ENCODE measurements at regions not wholly inside any gene's neighbourhood (a gene's known extent, or its start where the extent isn't known, plus 50 kb on each side); places are given as distances from the start of the nearest gene placed in this dataset.
A peak's percentile ranks its signal among the peaks of the same experiment; 100 is the strongest.

DNA sequence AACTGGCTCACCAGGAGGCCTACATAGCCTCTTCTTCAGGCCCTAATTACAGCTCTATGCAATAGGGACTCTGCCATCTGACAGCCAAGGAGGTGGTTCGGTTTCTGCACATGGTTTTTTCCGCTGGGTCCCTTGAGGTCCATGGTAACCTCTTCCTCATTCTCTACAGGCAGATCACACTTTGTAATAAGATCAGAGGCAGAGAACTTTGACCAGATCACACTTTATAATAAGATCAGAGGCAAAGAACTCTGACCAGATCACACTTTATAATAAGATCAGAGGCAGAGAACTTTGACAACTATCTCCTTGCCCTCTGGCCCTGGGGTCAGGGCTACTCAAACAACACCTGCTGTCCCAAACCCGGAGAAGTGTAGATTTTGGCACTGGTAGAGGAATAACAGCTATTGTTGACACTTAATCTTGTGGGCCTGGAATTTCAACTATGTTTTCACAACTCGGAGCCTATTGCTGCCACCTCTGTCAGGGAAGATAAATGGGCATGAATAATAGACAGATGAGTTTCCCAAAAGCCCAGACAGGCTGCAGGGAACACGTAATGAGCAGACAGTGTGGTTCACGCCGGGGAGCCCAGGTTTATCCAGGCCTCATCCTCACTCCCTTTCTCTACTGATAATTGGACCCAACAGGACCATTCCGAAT lies 246.1 kb downstream of the UQCRFS1 start:
- Histone ChIP-seq H3K4me1 (ENCODE audit: control insufficient read depth in 1 of 2, low read depth in 2 of 2) (peaks cover 0 to 6% of the 10 kb centered on the region in 2 donors), H3K27me3 (replicated peaks; ENCODE audit: insufficient read depth) (no peaks in the 10 kb centered on the region), H3K27ac (no peak overlapping the region), H3K9me3 (no peaks in the 10 kb centered on the region), H3K4me3 (no peak overlapping the region), H3K36me3 (no peaks in the 10 kb centered on the region)
- no peak for DNase-seq (ENCODE audit: low spot score)
- ATAC-seq (ENCODE audit: insufficient number of reproducible peaks, low FRiP score, low read depth), result no peak
- TF ChIP-seq, protein P1, sequence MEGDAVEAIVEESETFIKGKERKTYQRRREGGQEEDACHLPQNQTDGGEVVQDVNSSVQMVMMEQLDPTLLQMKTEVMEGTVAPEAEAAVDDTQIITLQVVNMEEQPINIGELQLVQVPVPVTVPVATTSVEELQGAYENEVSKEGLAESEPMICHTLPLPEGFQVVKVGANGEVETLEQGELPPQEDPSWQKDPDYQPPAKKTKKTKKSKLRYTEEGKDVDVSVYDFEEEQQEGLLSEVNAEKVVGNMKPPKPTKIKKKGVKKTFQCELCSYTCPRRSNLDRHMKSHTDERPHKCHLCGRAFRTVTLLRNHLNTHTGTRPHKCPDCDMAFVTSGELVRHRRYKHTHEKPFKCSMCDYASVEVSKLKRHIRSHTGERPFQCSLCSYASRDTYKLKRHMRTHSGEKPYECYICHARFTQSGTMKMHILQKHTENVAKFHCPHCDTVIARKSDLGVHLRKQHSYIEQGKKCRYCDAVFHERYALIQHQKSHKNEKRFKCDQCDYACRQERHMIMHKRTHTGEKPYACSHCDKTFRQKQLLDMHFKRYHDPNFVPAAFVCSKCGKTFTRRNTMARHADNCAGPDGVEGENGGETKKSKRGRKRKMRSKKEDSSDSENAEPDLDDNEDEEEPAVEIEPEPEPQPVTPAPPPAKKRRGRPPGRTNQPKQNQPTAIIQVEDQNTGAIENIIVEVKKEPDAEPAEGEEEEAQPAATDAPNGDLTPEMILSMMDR (IDR thresholded peaks at IDR 0.05), result no peak

DNA sequence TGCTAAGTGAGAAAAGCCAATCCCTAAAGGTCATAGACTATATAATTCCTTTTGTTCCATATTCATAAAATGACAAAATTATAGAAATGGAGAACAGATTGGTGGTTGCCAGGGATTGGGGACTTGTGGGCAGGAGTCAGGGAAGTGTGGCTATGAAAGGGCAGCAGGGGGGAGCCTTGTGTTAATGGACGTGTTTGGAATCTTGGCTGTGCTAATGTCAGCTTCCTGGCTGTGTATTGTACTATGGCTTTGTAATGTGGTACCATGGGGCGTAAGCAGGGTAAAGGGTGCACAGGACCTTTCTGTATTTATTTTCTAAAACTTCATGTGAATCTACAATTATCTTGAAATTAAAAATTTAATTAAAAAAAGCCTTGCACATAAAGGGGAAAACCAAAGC lies 248.5 kb downstream of the UQCRFS1 start:
- DNase-seq (ENCODE audit: low spot score) (no peak), ATAC-seq (ENCODE audit: insufficient number of reproducible peaks, low FRiP score, low read depth) (no peak)
- Histone ChIP-seq H3K27ac (no peak overlapping the region), H3K4me1 (ENCODE audit: control insufficient read depth in 1 of 2, low read depth in 2 of 2) (peaks cover 0 to 9% of the 10 kb centered on the region in 2 donors), H3K4me3 (no peak overlapping the region), H3K9me3 (no peaks in the 10 kb centered on the region), H3K27me3 (replicated peaks; ENCODE audit: insufficient read depth) (no peaks in the 10 kb centered on the region), H3K36me3 (no peaks in the 10 kb centered on the region)
- TF ChIP-seq, protein P1 (IDR thresholded peaks at IDR 0.05), result no peak

DNA sequence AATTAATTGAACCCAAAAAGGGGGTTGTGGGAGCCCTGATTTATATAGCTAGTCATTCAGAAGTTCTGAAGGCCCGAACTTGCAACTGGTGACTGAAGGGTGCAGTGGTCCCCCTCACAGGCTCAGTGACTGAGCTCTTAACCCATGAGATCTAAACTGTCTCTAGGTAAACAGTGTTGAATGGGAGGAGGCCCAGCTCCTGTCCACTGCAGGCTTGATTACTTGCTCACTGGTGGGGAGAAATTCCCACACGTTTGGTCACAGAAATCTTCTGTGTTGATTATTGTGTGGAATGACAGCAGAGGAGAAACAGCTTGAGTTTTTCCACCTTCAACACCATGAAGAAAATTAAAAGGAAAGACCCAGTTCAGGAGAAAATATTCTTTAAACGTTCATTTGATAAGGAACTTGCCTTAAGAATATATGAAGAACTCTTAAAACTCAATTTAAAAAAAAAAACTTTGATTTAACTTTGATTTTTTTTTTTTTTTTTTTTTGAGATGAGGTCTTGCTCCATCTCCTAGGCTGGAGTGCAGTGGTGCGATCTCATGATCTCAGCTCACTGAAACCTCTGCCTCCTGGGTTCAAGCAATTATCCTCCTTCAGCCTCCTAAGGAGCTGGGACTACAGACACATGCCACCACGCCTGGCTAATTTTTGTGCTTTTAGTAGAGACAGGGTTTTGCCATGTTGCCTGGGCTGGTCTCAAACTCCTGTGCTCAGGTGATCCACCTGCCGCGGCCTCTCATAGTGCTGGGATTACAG lies 249.3 kb downstream of the UQCRFS1 start:
- no peak overlapping the region for H3K4me3 ChIP-seq
- H3K27me3 ChIP-seq (replicated peaks; ENCODE audit: insufficient read depth), result no peaks in the 10 kb centered on the region
- peaks cover 0 to 9% of the 10 kb centered on the region in 2 donors for H3K4me1 ChIP-seq (ENCODE audit: control insufficient read depth in 1 of 2, low read depth in 2 of 2)
- TF ChIP-seq, protein P1 (IDR thresholded peaks at IDR 0.05), result no peak
- DNase-seq (ENCODE audit: low spot score) (no peak), ATAC-seq (ENCODE audit: insufficient number of reproducible peaks, low FRiP score, low read depth) (no peak)
- H3K9me3 ChIP-seq, result no peaks in the 10 kb centered on the region
- H3K27ac ChIP-seq, result no peak overlapping the region
- no peaks in the 10 kb centered on the region for H3K36me3 ChIP-seq

DNA sequence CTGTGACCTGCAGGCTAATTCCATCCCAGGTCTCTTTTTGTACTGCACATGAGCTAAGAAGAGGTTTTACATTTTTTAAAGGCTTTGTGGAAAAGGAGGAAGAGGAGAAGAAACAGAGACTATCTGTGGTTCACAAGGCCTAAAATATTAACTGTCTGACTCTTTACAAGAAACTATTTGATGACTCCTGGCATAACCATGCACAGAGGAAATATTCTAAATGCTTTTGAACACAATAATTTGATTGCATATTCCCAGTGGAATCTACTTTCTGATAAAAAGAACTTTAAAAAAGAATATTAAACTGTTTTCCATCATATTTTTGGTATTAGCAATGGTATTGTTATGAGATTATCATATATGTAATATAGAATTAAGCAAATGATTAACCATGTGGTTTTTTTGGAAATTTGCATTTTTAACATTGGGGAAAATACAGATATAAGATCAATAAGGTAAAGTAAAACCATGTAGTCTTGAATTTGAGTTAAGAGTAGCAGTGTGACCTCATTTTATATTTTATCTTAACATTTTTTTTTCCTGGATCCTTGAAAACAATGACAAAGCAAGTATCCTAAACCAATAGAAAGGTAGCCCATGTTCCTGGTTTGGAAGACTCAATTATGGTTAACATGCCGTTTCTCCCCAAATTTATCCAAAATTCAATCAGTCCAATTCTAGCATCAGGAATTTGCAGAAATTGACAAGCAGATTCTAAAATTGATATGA lies 251.0 kb downstream of the UQCRFS1 start:
- TF ChIP-seq, protein P1 (IDR thresholded peaks at IDR 0.05), result no peak
- ATAC-seq (ENCODE audit: insufficient number of reproducible peaks, low FRiP score, low read depth), result no peak
- peaks cover 0 to 9% of the 10 kb centered on the region in 2 donors for H3K4me1 ChIP-seq (ENCODE audit: control insufficient read depth in 1 of 2, low read depth in 2 of 2)

More for the DNA sequence above, 251.0 kb downstream of the UQCRFS1 start:
- peak overlapping the region in 1 of 2 donors; percentile 49 for H3K27ac ChIP-seq
- H3K36me3 ChIP-seq, result no peaks in the 10 kb centered on the region
- H3K27me3 ChIP-seq (replicated peaks; ENCODE audit: insufficient read depth), result no peaks in the 10 kb centered on the region
- H3K4me3 ChIP-seq, result no peak overlapping the region
- no peaks in the 10 kb centered on the region for H3K9me3 ChIP-seq
- no peak for DNase-seq (ENCODE audit: low spot score)
